ENCODE measurements at regions not wholly inside any gene's neighbourhood (a gene's known extent, or its start where the extent isn't known, plus 50 kb on each side); places are given as distances from the start of the nearest gene placed in this dataset.

DNA sequence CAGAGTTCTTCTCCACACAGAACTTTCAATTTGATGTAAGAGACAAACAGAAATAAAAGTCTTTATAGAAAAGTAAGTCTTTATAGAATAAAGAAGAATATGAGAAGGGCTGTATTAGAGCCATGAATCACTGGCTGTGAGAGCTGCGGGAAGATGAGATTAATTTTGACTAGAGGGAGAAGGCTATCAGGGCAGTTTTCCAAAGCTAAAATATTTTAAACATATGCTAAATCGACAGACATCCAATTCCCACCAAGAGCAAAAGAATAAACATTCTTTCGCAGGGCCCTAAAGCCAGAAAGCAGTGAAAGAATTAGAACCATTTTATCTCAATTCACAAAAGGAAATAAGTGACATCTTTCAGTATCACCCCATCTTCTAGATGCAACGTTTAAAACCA, 208.3 kb upstream of the MAP3K1 start:
- peaks cover 10% of the 10 kb centered on the region for H3K36me3 Mint-ChIP-seq (ENCODE audit: unreplicated experiment)
- H3K9me3 Mint-ChIP-seq (ENCODE audit: unreplicated experiment) = peaks cover 1% of the 10 kb centered on the region
- TF ChIP-seq, protein P1, sequence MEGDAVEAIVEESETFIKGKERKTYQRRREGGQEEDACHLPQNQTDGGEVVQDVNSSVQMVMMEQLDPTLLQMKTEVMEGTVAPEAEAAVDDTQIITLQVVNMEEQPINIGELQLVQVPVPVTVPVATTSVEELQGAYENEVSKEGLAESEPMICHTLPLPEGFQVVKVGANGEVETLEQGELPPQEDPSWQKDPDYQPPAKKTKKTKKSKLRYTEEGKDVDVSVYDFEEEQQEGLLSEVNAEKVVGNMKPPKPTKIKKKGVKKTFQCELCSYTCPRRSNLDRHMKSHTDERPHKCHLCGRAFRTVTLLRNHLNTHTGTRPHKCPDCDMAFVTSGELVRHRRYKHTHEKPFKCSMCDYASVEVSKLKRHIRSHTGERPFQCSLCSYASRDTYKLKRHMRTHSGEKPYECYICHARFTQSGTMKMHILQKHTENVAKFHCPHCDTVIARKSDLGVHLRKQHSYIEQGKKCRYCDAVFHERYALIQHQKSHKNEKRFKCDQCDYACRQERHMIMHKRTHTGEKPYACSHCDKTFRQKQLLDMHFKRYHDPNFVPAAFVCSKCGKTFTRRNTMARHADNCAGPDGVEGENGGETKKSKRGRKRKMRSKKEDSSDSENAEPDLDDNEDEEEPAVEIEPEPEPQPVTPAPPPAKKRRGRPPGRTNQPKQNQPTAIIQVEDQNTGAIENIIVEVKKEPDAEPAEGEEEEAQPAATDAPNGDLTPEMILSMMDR (IDR thresholded peaks at IDR 0.05; ENCODE audit: partially characterized antibody, unreplicated experiment) = no peak
- H3K4me3 Mint-ChIP-seq (ENCODE audit: unreplicated experiment) = no peak overlapping the region
- DNase-seq = no peak
- H3K27ac Mint-ChIP-seq (ENCODE audit: unreplicated experiment) = no peak overlapping the region
- peaks cover 2% of the 10 kb centered on the region for H3K27me3 Mint-ChIP-seq (ENCODE audit: unreplicated experiment)
- no peaks in the 10 kb centered on the region for H3K4me1 Mint-ChIP-seq (ENCODE audit: low read depth, unreplicated experiment)

DNA sequence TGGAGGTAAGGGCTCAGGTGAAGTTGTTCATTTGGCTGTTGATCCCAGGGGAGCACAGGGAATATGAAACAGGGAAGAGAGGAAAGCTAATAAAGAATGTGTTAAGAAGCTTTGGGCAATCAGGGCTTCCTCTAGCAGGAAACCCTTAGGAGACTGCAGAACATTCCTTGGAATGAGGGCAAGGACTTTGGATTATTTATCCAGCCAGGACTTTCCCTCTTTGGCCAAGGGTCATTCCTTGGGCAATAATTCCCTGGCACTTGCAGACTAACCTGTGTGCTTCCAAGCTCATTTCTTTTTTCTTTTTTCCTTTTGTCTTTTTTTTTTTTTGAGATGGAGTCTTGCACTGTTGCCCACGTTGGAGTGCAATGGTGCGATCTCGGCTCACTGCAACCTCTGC, 209.2 kb upstream of the MAP3K1 start:
- no peak overlapping the region for H3K27ac Mint-ChIP-seq (ENCODE audit: unreplicated experiment)
- TF ChIP-seq, protein P1 (IDR thresholded peaks at IDR 0.05; ENCODE audit: partially characterized antibody, unreplicated experiment) = no peak
- DNase-seq = no peak
- H3K27me3 Mint-ChIP-seq (ENCODE audit: unreplicated experiment) = peaks cover 2% of the 10 kb centered on the region
- H3K4me1 Mint-ChIP-seq (ENCODE audit: low read depth, unreplicated experiment) = no peaks in the 10 kb centered on the region
- H3K9me3 Mint-ChIP-seq (ENCODE audit: unreplicated experiment) = peaks cover 1% of the 10 kb centered on the region
- H3K36me3 Mint-ChIP-seq (ENCODE audit: unreplicated experiment) = peaks cover 4% of the 10 kb centered on the region
- no peak overlapping the region for H3K4me3 Mint-ChIP-seq (ENCODE audit: unreplicated experiment)

DNA sequence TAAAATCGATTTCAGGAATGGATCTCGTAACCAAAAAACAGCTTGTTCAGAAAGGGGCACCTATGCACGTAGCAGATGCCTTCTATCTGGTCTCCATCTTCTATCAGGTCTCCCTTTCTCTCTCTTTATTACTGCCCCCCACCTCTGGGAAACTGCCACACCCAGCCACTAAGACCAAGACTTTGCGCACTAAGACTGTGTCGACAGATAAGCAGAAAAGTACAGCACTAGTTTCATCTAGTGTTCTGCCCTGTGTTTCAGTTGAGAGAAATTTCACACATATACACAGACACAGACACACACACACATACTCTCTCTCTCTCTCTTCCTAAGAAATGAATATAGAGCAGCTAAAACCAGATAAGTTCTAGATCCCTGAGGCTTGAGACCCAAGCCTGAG, 210.1 kb upstream of the MAP3K1 start:
- Mint-ChIP-seq H3K36me3 (ENCODE audit: unreplicated experiment) (no peaks in the 10 kb centered on the region), H3K9me3 (ENCODE audit: unreplicated experiment) (no peaks in the 10 kb centered on the region), H3K4me3 (ENCODE audit: unreplicated experiment) (no peak overlapping the region), H3K27ac (ENCODE audit: unreplicated experiment) (no peak overlapping the region), H3K27me3 (ENCODE audit: unreplicated experiment) (peaks cover 2% of the 10 kb centered on the region), H3K4me1 (ENCODE audit: low read depth, unreplicated experiment) (no peaks in the 10 kb centered on the region)
- no peak for DNase-seq
- TF ChIP-seq, protein P1 (IDR thresholded peaks at IDR 0.05; ENCODE audit: partially characterized antibody, unreplicated experiment) = no peak

DNA sequence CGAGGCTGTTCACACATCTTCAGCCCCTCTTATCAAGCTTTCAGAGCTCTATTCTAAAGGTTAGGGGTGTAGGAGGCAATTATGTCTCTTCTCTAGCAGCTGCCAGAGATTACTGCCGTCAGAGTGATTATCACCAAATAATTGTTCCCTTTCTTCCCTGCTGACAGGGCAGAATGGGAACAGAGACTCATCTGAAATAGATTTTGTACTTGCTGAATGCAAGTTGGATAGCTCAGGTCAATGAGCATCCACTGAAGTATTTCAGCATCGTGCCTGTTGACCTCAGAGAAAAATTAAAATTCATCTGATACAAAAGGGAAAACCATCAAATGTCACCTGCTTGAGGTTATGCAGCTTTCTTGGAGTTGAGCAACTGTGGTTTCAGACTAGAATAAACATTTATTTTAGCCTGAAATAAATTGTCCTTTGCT, 213.7 kb upstream of the MAP3K1 start:
- H3K4me3 Mint-ChIP-seq (ENCODE audit: unreplicated experiment) = no peak overlapping the region
- no peaks in the 10 kb centered on the region for H3K36me3 Mint-ChIP-seq (ENCODE audit: unreplicated experiment)
- H3K27me3 Mint-ChIP-seq (ENCODE audit: unreplicated experiment) = peaks cover 2% of the 10 kb centered on the region
- DNase-seq = no peak
- no peaks in the 10 kb centered on the region for H3K4me1 Mint-ChIP-seq (ENCODE audit: low read depth, unreplicated experiment)
- H3K9me3 Mint-ChIP-seq (ENCODE audit: unreplicated experiment) = no peaks in the 10 kb centered on the region
- TF ChIP-seq, protein P1 (IDR thresholded peaks at IDR 0.05; ENCODE audit: partially characterized antibody, unreplicated experiment) = no peak
- H3K27ac Mint-ChIP-seq (ENCODE audit: unreplicated experiment) = no peak overlapping the region

DNA sequence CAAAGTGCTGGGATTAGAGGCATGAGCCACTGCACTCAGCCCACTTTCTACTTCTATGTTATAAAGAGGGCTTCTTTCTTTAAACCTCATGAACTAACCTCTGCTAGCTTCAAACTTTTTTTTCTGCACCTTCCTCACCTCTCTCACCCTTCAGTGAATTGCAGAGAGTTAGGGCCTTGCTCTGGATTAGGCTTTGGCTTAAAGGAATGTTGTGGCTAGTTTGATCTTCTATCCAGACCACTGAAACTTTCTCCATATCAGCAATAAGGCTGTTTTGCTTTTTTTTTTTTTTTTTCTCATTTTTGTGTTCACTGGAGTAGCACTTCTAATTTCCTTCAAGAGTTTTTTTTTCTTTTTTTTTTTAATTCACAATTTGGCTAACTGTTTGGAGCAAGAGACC, 216.4 kb upstream of the MAP3K1 start:
- Mint-ChIP-seq H3K4me3 (ENCODE audit: unreplicated experiment) (no peak overlapping the region), H3K9me3 (ENCODE audit: unreplicated experiment) (no peaks in the 10 kb centered on the region), H3K27me3 (ENCODE audit: unreplicated experiment) (peaks cover 2% of the 10 kb centered on the region), H3K27ac (ENCODE audit: unreplicated experiment) (no peak overlapping the region), H3K4me1 (ENCODE audit: low read depth, unreplicated experiment) (no peaks in the 10 kb centered on the region), H3K36me3 (ENCODE audit: unreplicated experiment) (no peaks in the 10 kb centered on the region)
- TF ChIP-seq, protein P1 (IDR thresholded peaks at IDR 0.05; ENCODE audit: partially characterized antibody, unreplicated experiment) = no peak
- no peak for DNase-seq

Data from glutamatergic neuron (in vitro differentiated cells).